NB4 (cell line): ENCODE measurements at regions not wholly inside any gene's neighbourhood (a gene's known extent, or its start where the extent isn't known, plus 50 kb on each side); places are given as distances from the start of the nearest gene placed in this dataset.

Experiments
- MAX ChIP-seq: IDR thresholded peaks from 2 replicates; pipeline ENCODE4 v1.6.1; 2011; ENCODE audit warnings: low read depth, low read length
- POLR2A ChIP-seq: IDR thresholded peaks from 2 replicates; pipeline ENCODE4 v1.6.1; 2011; ENCODE audit warnings: mild to moderate bottlenecking; ENCODE audit not compliant: insufficient read length; ENCODE audit errors: extremely low read depth
- TF ChIP-seq, protein P1 (sequence below): IDR thresholded peaks from one replicate; pipeline ENCODE4 v1.5.1; 2012; ENCODE audit warnings: low read depth, low read length

DNA sequence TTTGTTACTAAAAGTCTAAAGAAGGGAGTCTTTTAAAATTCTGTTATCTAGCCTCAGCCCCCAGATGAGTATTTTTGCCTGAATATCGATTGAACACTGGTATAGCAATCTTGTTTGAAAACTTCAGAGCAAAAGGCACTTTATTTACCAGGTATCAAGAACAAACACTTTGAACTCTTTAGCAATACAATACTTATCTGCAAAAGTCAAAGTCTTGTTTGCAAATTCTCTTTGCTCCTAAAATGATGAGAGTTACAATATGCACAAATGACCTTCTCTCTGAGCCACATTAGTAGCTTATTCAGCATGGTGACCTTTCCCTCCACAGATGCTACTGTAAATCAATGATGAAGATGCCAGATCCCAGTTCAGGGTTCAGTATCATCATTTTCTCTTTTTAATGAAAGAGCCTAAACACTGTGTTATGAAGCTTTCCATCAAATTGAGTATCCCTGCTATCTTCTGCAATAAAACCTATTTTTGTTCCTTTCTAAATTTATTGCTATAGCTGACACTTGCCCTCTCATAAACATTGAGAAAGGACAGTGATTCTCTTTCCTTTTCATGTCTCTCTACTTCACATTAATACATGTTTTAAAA, 752.7 kb upstream of the MGAT4C start:
- TF ChIP-seq, protein P1, sequence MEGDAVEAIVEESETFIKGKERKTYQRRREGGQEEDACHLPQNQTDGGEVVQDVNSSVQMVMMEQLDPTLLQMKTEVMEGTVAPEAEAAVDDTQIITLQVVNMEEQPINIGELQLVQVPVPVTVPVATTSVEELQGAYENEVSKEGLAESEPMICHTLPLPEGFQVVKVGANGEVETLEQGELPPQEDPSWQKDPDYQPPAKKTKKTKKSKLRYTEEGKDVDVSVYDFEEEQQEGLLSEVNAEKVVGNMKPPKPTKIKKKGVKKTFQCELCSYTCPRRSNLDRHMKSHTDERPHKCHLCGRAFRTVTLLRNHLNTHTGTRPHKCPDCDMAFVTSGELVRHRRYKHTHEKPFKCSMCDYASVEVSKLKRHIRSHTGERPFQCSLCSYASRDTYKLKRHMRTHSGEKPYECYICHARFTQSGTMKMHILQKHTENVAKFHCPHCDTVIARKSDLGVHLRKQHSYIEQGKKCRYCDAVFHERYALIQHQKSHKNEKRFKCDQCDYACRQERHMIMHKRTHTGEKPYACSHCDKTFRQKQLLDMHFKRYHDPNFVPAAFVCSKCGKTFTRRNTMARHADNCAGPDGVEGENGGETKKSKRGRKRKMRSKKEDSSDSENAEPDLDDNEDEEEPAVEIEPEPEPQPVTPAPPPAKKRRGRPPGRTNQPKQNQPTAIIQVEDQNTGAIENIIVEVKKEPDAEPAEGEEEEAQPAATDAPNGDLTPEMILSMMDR = no peak
- TF ChIP-seq POLR2A (no peak), MAX (no peak)
